GM12878 (cell line): ENCODE measurements at regions not wholly inside any gene's neighbourhood (a gene's known extent, or its start where the extent isn't known, plus 50 kb on each side); places are given as distances from the start of the nearest gene placed in this dataset.

ENCODE experiments used
- ATAC-seq: fragments of 200-7000 bp; cut with Tn5 transposase; 3 replicates; pipeline ENCODE4 v1.9.1; 2020; ENCODE audit warnings: mild to moderate bottlenecking, moderate library complexity
- BruUV-seq: library from RNA; stranded (reverse); fragments of 400-500 nt; replicated peaks from 2 replicates; lab custom pipeline; 2021; lab: Mats Ljungman, UMichigan
- CTCF ChIA-PET: fragments of 300-600 bp; sonication (Branson Sonifier 250); formaldehyde crosslinking; extraction: SDS; loops from one replicate; lab custom pipeline; 2021; ENCODE audit warnings: inconsistent platforms; lab: Yijun Ruan, JAX
- POLR2A ChIA-PET: fragments of 350-600 bp; formaldehyde crosslinking; extraction: SDS; loops from one replicate; lab custom pipeline; 2021; ENCODE audit warnings: inconsistent platforms; lab: Charles Lee
- RAD21 ChIA-PET: fragments of 300-600 bp; sonication (Branson Sonifier 250); formaldehyde crosslinking; loops from one replicate; lab custom pipeline; 2023; ENCODE audit warnings: antibody characterized with exemption; ENCODE audit not compliant: unreplicated experiment; lab: Charles Lee
- SMC1A ChIA-PET: fragments of 300-600 bp; sonication (Branson Sonifier 250); formaldehyde crosslinking; loops from one replicate; lab custom pipeline; 2023; ENCODE audit not compliant: unreplicated experiment, uncharacterized antibody; lab: Charles Lee
- DNase-seq: peaks from one replicate; pipeline ENCODE4 v3.0.0-alpha.2; 2011; ENCODE audit warnings: low read depth, low spot score
- FAIRE-seq: peaks from 3 replicates; lab custom pipeline; 2011; peaks lifted over from hg19 to GRCh38; lab: Jason Lieb, UNC
- H2AFZ ChIP-seq: 2 replicates; pipeline ENCODE4 v1.6.0; 2011; ENCODE audit warnings: low read depth, low read length, control low read depth; ENCODE audit not compliant: control insufficient read depth
- H3K27ac ChIP-seq: 2 replicates; pipeline ENCODE4 v1.5.1; 2011; ENCODE audit warnings: control low read depth; ENCODE audit not compliant: control insufficient read depth, insufficient read depth
- H3K27me3 ChIP-seq, 2 experiments: replicated peaks in 1 of 2; 2 replicates each; pipeline versions ENCODE4 v1.6.0 to v1.6.1; 2011; ENCODE audit warnings: low read length in 1 of 2; ENCODE audit not compliant: control insufficient read depth in 2 of 2, insufficient read depth in 2 of 2
- H3K36me3 ChIP-seq, 2 experiments: 2 replicates each; pipeline ENCODE4 v1.5.1; 2011; ENCODE audit warnings: low read length in 1 of 2; ENCODE audit not compliant: control insufficient read depth in 2 of 2, insufficient read depth in 2 of 2
- H3K4me1 ChIP-seq: 2 replicates; pipeline ENCODE4 v1.6.1; 2011; ENCODE audit warnings: mild to moderate bottlenecking, low read length, moderate library complexity, mixed read lengths; ENCODE audit not compliant: control insufficient read depth, insufficient read depth
- H3K4me2 ChIP-seq: 2 replicates; pipeline ENCODE4 v1.6.0; 2011; ENCODE audit warnings: control low read depth; ENCODE audit not compliant: control insufficient read depth, insufficient read depth
- H3K4me3 ChIP-seq: fragments of 200-600 bp; sonication (generic); 2 replicates; pipeline ENCODE4 v1.5.1; 2016
- H3K79me2 ChIP-seq: 2 replicates; pipeline ENCODE4 v1.6.0; 2011; ENCODE audit warnings: low read length; ENCODE audit not compliant: control insufficient read depth, insufficient read depth
- H3K9ac ChIP-seq: 2 replicates; pipeline ENCODE4 v1.8.0; 2011; ENCODE audit warnings: low read length, control low read depth, mixed read lengths; ENCODE audit not compliant: control insufficient read depth, insufficient read depth
- H3K9me3 ChIP-seq: replicated peaks from 3 replicates; pipeline ENCODE4 v1.5.1; 2011; ENCODE audit warnings: mild to moderate bottlenecking, low read length; ENCODE audit not compliant: control insufficient read depth, insufficient read depth
- H4K20me1 ChIP-seq: 2 replicates; pipeline ENCODE4 v1.6.0; 2011; ENCODE audit not compliant: control insufficient read depth, insufficient read depth
- ETV6 ChIP-seq, 2 experiments: fragments of 450-650 bp in 1 of 2; IDR thresholded peaks in 1 of 2; conservative IDR thresholded peaks in 1 of 2; 2 replicates each; pipeline ENCODE4 v1.6.1; 2014; ENCODE audit warnings: antibody characterized with exemption in 1 of 2, borderline replicate concordance in 1 of 2, low read depth in 1 of 2, mild to moderate bottlenecking in 1 of 2, moderate library complexity in 1 of 2
- HDGF ChIP-seq: fragments of 450-650 bp; IDR thresholded peaks from 2 replicates; pipeline ENCODE4 v1.6.1; 2016; ENCODE audit warnings: antibody characterized with exemption
- KLF5 ChIP-seq: fragments of 450-650 bp; IDR thresholded peaks from 2 replicates; pipeline ENCODE4 v1.6.1; 2014; ENCODE audit warnings: mild to moderate bottlenecking; ENCODE audit not compliant: partially characterized antibody
- SP1 ChIP-seq: IDR thresholded peaks from one replicate; pipeline ENCODE4 v1.6.1; 2011; ENCODE audit warnings: low read depth, low read length
- TARDBP ChIP-seq: IDR thresholded peaks from 2 replicates; pipeline ENCODE4 v1.6.1; 2016; ENCODE audit warnings: borderline replicate concordance
- WGBS: methylation state at CpG from one replicate; pipeline ENCODE4 v1.1.6; 2016; ENCODE audit warnings: low lambda C conversion rate; ENCODE audit not compliant: insufficient replicate concordance, insufficient coverage; ENCODE audit errors: missing lambda C conversion rate; 5-methylcytosine and 5-hydroxymethylcytosine counted together
- in situ Hi-C: fragments of 300-500 bp; cut with MboI; formaldehyde crosslinking; loops from 9 replicates; pipeline ENCODE4 v1.14.3; 2018; ENCODE audit warnings: mixed read lengths
- intact Hi-C: fragments of 100-400 bp; cut with micrococcal nuclease; formaldehyde crosslinking; loops from one replicate; pipeline ENCODE4 v1.14.2; 2022; ENCODE audit not compliant: unreplicated experiment
- TF ChIP-seq, protein P1 (sequence below): fragments of 450-650 bp; IDR thresholded peaks from 2 replicates; pipeline ENCODE4 v1.6.1; 2014; ENCODE audit warnings: mild to moderate bottlenecking
- TF ChIP-seq, protein P2 (sequence below): fragments of 450-650 bp; IDR thresholded peaks from 2 replicates; pipeline ENCODE4 v1.6.1; 2017; ENCODE audit warnings: mild to moderate bottlenecking

DNA sequence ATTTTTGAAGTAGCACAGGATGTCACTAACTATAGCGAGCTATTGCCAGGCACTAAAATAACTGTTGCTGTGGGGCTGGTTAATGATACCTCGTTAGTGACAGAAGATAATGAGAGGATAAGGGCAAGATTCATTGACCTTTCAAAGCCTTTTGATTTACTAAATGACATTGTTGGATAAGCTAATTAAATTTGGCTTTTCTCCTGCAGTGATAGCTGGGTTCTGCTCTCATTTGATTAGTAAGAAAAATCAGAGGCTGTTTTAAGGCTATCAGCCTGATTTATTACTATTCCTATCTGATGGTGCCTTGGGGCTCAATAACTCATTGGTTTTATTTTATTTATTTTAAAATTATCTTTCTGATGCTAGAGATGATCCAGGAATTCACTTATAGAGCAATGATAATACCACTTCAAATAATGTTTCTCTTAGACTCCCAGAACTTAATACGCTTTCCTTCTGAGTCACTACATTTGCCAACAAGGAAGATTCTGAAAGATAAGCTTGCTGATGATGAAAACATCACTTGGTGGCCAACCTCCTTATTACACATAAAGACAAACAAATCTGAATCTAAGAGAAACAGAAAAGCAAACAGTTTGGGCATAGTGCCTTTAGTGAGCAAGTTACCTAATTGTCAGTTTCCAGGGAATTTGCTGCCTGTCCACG is 501.3 kb upstream of the ARGLU1 start:
- ATAC-seq (no peak), DNase-seq (no peak)
- Histone ChIP-seq H3K27me3 (no peaks in the 10 kb centered on the region), H3K4me3 (no peak overlapping the region), H3K9ac (no peak overlapping the region), H3K27ac (no peak overlapping the region)
- SMC1A ChIA-PET = interaction anchor here (0.7 to 1.4 kb wide), 6 partner anchors 40 to 104 kb away, joined by 3 to 5 read pairs (median 3); no protein-coding TSS in a partner anchor
- POLR2A ChIA-PET = no interaction called here
- CTCF ChIA-PET = no interaction called here
- intact Hi-C loops = no loop called here
- TF ChIP-seq, protein P1, sequence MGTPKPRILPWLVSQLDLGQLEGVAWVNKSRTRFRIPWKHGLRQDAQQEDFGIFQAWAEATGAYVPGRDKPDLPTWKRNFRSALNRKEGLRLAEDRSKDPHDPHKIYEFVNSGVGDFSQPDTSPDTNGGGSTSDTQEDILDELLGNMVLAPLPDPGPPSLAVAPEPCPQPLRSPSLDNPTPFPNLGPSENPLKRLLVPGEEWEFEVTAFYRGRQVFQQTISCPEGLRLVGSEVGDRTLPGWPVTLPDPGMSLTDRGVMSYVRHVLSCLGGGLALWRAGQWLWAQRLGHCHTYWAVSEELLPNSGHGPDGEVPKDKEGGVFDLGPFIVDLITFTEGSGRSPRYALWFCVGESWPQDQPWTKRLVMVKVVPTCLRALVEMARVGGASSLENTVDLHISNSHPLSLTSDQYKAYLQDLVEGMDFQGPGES = no peak
- TF ChIP-seq TARDBP = no peak
- TF ChIP-seq HDGF = no peak
- no peak for TF ChIP-seq SP1
- TF ChIP-seq KLF5 = no peak
- no peak for TF ChIP-seq ETV6 (conservative IDR thresholded peaks at IDR 0.05 in 1 of 2, IDR thresholded peaks at IDR 0.05 in 1 of 2; ENCODE audit: borderline replicate concordance in 1 of 2, low read depth in 1 of 2)
- TF ChIP-seq, protein P2, sequence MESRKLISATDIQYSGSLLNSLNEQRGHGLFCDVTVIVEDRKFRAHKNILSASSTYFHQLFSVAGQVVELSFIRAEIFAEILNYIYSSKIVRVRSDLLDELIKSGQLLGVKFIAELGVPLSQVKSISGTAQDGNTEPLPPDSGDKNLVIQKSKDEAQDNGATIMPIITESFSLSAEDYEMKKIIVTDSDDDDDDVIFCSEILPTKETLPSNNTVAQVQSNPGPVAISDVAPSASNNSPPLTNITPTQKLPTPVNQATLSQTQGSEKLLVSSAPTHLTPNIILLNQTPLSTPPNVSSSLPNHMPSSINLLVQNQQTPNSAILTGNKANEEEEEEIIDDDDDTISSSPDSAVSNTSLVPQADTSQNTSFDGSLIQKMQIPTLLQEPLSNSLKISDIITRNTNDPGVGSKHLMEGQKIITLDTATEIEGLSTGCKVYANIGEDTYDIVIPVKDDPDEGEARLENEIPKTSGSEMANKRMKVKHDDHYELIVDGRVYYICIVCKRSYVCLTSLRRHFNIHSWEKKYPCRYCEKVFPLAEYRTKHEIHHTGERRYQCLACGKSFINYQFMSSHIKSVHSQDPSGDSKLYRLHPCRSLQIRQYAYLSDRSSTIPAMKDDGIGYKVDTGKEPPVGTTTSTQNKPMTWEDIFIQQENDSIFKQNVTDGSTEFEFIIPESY = no peak
- TF ChIP-seq, all 136 proteins: peak for 0
- H3K36me3 ChIP-seq = no peaks in the 10 kb centered on the region
- FAIRE-seq = no peak
- no peaks in the 10 kb centered on the region for H4K20me1 ChIP-seq
- no TSS peak for BruUV-seq
- H3K9me3 ChIP-seq = no peaks in the 10 kb centered on the region
- WGBS = 33% methylated on average over 4 of the region's 4 CpGs
- no peak overlapping the region for H2AFZ ChIP-seq
- no peak overlapping the region for H3K4me2 ChIP-seq
- in situ Hi-C loops = no loop called here
- RAD21 ChIA-PET = no interaction called here
- H3K79me2 ChIP-seq = no peaks in the 10 kb centered on the region
- H3K4me1 ChIP-seq = no peaks in the 10 kb centered on the region
